ENCODE measurements at regions not wholly inside any gene's neighbourhood (a gene's known extent, or its start where the extent isn't known, plus 50 kb on each side); places are given as distances from the start of the nearest gene placed in this dataset.

- DNase-seq (ENCODE audit: low spot score): no peak
- Histone ChIP-seq H3K9me2 (ENCODE audit: insufficient read depth, low read length) (no peaks in the 10 kb centered on the region), H3K79me2 (ENCODE audit: insufficient read depth, low read depth, low read length) (no peaks in the 10 kb centered on the region), H2AFZ (ENCODE audit: low read length) (no peak overlapping the region), H3K9me3 (ENCODE audit: low read length) (no peaks in the 10 kb centered on the region), H3K4me3 (ENCODE audit: low read depth, low read length, poor library complexity, severe bottlenecking) (no peak overlapping the region), H3K36me3 (ENCODE audit: insufficient read depth, low read length) (no peaks in the 10 kb centered on the region; the same call in 1 of the 2 replicates), H3K4me1 (ENCODE audit: insufficient read depth, low read length, poor library complexity, severe bottlenecking) (no peaks in the 10 kb centered on the region), H3K4me2 (ENCODE audit: low read length) (no peak overlapping the region), H3K27ac (ENCODE audit: low read depth, low read length, poor library complexity, severe bottlenecking) (no peak overlapping the region), H4K20me1 (ENCODE audit: insufficient read depth, low read length) (no peaks in the 10 kb centered on the region)
- ChIA-PET CTCF (ENCODE audit: unreplicated experiment) (no interaction called here), POLR2A (interaction anchor here (0.6 to 0.7 kb wide), 3 partner anchors 25 to 422 kb away, joined by 3 to 6 read pairs (median 3); no protein-coding TSS in a partner anchor)
- TF ChIP-seq CTCF (conservative IDR thresholded peaks at IDR 0.05; ENCODE audit: low read length): no peak
- no peak for TF ChIP-seq EZH2phosphoT487 (IDR thresholded peaks at IDR 0.05; ENCODE audit: borderline replicate concordance, low read depth, low read length)
- no TSS peak for BruUV-seq (replicated peaks)
- intact Hi-C loops (cut with micrococcal nuclease; ENCODE audit: unreplicated experiment): no loop called here
These were observed 139.3 kb upstream of the PZP start for GRCh38 chr12:9347328-9348127.

- BruUV-seq (replicated peaks): no TSS peak
- POLR2A ChIA-PET: interaction anchor here (0.6 to 0.7 kb wide), 2 partner anchors 26 to 152 kb away, joined by 3 to 6 read pairs; no protein-coding TSS in a partner anchor
These were observed 138.7 kb upstream of the PZP start for GRCh38 chr12:9346866-9347327.

More at GRCh38 chr12:9346866-9347327, 138.7 kb upstream of the PZP start:
- no peak for TF ChIP-seq CTCF (conservative IDR thresholded peaks at IDR 0.05; ENCODE audit: low read length)
- TF ChIP-seq EZH2phosphoT487 (IDR thresholded peaks at IDR 0.05; ENCODE audit: borderline replicate concordance, low read depth, low read length): no peak
- Histone ChIP-seq H3K36me3 (ENCODE audit: insufficient read depth, low read length) (no peaks in the 10 kb centered on the region; the same call in 1 of the 2 replicates), H2AFZ (ENCODE audit: low read length) (no peak overlapping the region), H4K20me1 (ENCODE audit: insufficient read depth, low read length) (no peaks in the 10 kb centered on the region), H3K9me2 (ENCODE audit: insufficient read depth, low read length) (no peaks in the 10 kb centered on the region), H3K79me2 (ENCODE audit: insufficient read depth, low read depth, low read length) (no peaks in the 10 kb centered on the region), H3K4me2 (ENCODE audit: low read length) (no peak overlapping the region), H3K4me3 (ENCODE audit: low read depth, low read length, poor library complexity, severe bottlenecking) (no peak overlapping the region), H3K9me3 (ENCODE audit: low read length) (no peaks in the 10 kb centered on the region), H3K27ac (ENCODE audit: low read depth, low read length, poor library complexity, severe bottlenecking) (no peak overlapping the region), H3K4me1 (ENCODE audit: insufficient read depth, low read length, poor library complexity, severe bottlenecking) (no peaks in the 10 kb centered on the region)
- no peak for DNase-seq (ENCODE audit: low spot score)
- intact Hi-C loops (cut with micrococcal nuclease; ENCODE audit: unreplicated experiment): no loop called here
- CTCF ChIA-PET (ENCODE audit: unreplicated experiment): no interaction called here
